NB4 (cell line): ENCODE measurements at regions not wholly inside any gene's neighbourhood (a gene's known extent, or its start where the extent isn't known, plus 50 kb on each side); places are given as distances from the start of the nearest gene placed in this dataset.

Source experiments
- MYC ChIP-seq: IDR thresholded peaks from 2 replicates; pipeline ENCODE4 v1.6.1; 2011; ENCODE audit warnings: low read depth, low read length
- POLR2A ChIP-seq: IDR thresholded peaks from 2 replicates; pipeline ENCODE4 v1.6.1; 2011; ENCODE audit warnings: mild to moderate bottlenecking; ENCODE audit not compliant: insufficient read length; ENCODE audit errors: extremely low read depth
- TF ChIP-seq, protein P1 (sequence below): IDR thresholded peaks from one replicate; pipeline ENCODE4 v1.5.1; 2012; ENCODE audit warnings: low read depth, low read length
- TF ChIP-seq, protein P2 (sequence below): IDR thresholded peaks from 2 replicates; pipeline ENCODE4 v1.6.1; 2011; ENCODE audit warnings: low read depth, low read length

GRCh38 chr4:1536579-1537409 lies 130.6 kb upstream of the NKX1-1 start:
- no peak for TF ChIP-seq POLR2A
- TF ChIP-seq, protein P1, sequence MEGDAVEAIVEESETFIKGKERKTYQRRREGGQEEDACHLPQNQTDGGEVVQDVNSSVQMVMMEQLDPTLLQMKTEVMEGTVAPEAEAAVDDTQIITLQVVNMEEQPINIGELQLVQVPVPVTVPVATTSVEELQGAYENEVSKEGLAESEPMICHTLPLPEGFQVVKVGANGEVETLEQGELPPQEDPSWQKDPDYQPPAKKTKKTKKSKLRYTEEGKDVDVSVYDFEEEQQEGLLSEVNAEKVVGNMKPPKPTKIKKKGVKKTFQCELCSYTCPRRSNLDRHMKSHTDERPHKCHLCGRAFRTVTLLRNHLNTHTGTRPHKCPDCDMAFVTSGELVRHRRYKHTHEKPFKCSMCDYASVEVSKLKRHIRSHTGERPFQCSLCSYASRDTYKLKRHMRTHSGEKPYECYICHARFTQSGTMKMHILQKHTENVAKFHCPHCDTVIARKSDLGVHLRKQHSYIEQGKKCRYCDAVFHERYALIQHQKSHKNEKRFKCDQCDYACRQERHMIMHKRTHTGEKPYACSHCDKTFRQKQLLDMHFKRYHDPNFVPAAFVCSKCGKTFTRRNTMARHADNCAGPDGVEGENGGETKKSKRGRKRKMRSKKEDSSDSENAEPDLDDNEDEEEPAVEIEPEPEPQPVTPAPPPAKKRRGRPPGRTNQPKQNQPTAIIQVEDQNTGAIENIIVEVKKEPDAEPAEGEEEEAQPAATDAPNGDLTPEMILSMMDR = no peak
- TF ChIP-seq MYC = no peak
- TF ChIP-seq, protein P2, sequence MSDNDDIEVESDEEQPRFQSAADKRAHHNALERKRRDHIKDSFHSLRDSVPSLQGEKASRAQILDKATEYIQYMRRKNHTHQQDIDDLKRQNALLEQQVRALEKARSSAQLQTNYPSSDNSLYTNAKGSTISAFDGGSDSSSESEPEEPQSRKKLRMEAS = no peak
